ENCODE measurements at regions not wholly inside any gene's neighbourhood (a gene's known extent, or its start where the extent isn't known, plus 50 kb on each side); places are given as distances from the start of the nearest gene placed in this dataset.

DNA sequence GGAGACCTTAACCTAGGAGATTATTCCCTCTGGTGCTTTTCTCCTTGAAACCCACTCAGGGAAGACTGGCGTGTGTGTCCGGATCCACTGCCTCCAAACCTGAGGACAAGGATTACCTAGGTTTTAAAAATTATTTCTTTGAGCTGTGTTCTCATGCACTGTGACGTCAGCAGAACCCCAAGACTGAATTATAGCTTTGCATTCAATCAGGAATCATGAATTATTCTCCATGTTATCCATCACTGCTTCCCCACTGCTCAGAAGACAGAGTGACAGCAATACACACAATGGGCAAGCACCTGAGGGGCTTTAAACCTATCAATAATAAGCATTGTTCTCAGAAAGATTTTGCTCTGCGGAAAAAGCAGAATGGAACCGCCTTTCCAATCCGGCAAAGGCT, 253.2 kb upstream of the FOXD3 start:
- ChIA-PET RAD21 (ENCODE audit: low non-redundant PET in 1 of 2, low total read pairs in 2 of 2, uncharacterized antibody in 2 of 2, unreplicated experiment in 2 of 2) (no interaction called here), POLR2A (no interaction called here), CTCF (no interaction called here)
- no peak overlapping the region for H3K4me2 ChIP-seq (ENCODE audit: low read length)
- H3K27ac ChIP-seq (ENCODE audit: low read depth, low read length) = no peak overlapping the region
- H3K9me2 ChIP-seq (ENCODE audit: insufficient read depth) = no peaks in the 10 kb centered on the region
- no peak for DNase-seq (ENCODE audit: low read depth, low spot score)
- no peak overlapping the region for H3K4me3 ChIP-seq (replicated peaks in 1 of 2; ENCODE audit: low read depth in 1 of 2, low read length in 2 of 2)
- peaks cover 30% of the 10 kb centered on the region for H3K27me3 ChIP-seq (ENCODE audit: insufficient read depth, low read length)
- H2AFZ ChIP-seq (ENCODE audit: low read depth, low read length, poor library complexity, severe bottlenecking) = no peak overlapping the region
- intact Hi-C loops (cut with micrococcal nuclease) = no loop called here
- no peaks in the 10 kb centered on the region for H3K4me1 ChIP-seq (ENCODE audit: control insufficient read depth in 1 of 2, insufficient read depth in 2 of 2, low read length in 2 of 2)
- H4K20me1 ChIP-seq (ENCODE audit: insufficient read depth) = no peaks in the 10 kb centered on the region
- no peak for ATAC-seq
- H3K36me3 ChIP-seq (ENCODE audit: control insufficient read depth in 1 of 2, insufficient read depth in 2 of 2, low read length in 2 of 2) = no peaks in the 10 kb centered on the region
- TF ChIP-seq JUND (IDR thresholded peaks at IDR 0.05) = no peak
- TF ChIP-seq RAD21 (IDR thresholded peaks at IDR 0.05; ENCODE audit: low read depth) = no peak
- TF ChIP-seq YY1 (IDR thresholded peaks at IDR 0.05; ENCODE audit: extremely low read depth, insufficient replicate concordance, low read depth, low read length) = no peak
- TF ChIP-seq SP1 (IDR thresholded peaks at IDR 0.05; ENCODE audit: low read depth) = no peak
- TF ChIP-seq, protein P1, sequence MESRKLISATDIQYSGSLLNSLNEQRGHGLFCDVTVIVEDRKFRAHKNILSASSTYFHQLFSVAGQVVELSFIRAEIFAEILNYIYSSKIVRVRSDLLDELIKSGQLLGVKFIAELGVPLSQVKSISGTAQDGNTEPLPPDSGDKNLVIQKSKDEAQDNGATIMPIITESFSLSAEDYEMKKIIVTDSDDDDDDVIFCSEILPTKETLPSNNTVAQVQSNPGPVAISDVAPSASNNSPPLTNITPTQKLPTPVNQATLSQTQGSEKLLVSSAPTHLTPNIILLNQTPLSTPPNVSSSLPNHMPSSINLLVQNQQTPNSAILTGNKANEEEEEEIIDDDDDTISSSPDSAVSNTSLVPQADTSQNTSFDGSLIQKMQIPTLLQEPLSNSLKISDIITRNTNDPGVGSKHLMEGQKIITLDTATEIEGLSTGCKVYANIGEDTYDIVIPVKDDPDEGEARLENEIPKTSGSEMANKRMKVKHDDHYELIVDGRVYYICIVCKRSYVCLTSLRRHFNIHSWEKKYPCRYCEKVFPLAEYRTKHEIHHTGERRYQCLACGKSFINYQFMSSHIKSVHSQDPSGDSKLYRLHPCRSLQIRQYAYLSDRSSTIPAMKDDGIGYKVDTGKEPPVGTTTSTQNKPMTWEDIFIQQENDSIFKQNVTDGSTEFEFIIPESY (IDR thresholded peaks at IDR 0.05; ENCODE audit: extremely low read depth, insufficient replicate concordance, low read length) = no peak
- no peak for TF ChIP-seq POLR2AphosphoS5 (IDR thresholded peaks at IDR 0.05; ENCODE audit: low read depth, low read length)
- TF ChIP-seq SIN3A (IDR thresholded peaks at IDR 0.05; ENCODE audit: low read depth) = no peak
- TF ChIP-seq EZH2phosphoT487 (IDR thresholded peaks at IDR 0.05; ENCODE audit: borderline replicate concordance) = no peak
- H3K9me3 ChIP-seq (ENCODE audit: control insufficient read depth in 1 of 2, insufficient read depth in 1 of 2, low read depth in 1 of 2, low read length in 2 of 2) = no peaks in the 10 kb centered on the region
- no peak overlapping the region for H3K9ac ChIP-seq (ENCODE audit: low read length)
- no peaks in the 10 kb centered on the region for H3K79me2 ChIP-seq (ENCODE audit: insufficient read depth, low read length)
- BruUV-seq (replicated peaks) = no TSS peak
